HG03060 (cell line): ENCODE measurements at regions not wholly inside any gene's neighbourhood (a gene's known extent, or its start where the extent isn't known, plus 50 kb on each side); places are given as distances from the start of the nearest gene placed in this dataset.
"Not testable (repeated sequence)": the region's sequence is repeated elsewhere in the genome, so short reads cannot be mapped to it uniquely, and the experiment has no call there.

Experiments
- ATAC-seq: cut with Tn5 transposase; IDR thresholded peaks from one replicate; pipeline ENCODE4 v1.9.1; 2021; ENCODE audit warnings: low read depth, moderate number of reproducible peaks; ENCODE audit not compliant: unreplicated experiment

DNA sequence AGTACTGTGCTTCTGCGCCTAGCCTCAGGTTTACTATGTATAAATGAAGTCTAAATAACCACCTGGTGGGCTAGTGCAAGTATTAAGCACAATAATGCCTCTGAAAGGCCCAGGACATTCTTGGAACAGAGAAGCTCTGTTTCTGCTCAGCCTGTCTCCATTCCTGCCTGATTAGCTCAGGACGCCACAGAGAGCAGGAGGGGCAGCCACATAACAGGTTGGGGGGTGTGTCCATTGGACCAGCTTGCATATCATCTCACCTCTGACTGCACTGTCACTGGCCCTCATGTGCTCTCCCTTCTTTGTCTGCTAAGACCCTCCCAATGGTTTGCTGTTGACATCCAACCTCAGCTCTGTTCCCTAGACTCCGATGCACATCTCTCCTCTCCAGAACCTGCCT, 52.8 kb upstream of the IKZF1 start:
- no peak for ATAC-seq

GRCh38 chr7:50246551-50246950, 58.0 kb upstream of the IKZF1 start:
- no peak for ATAC-seq

- not testable (repeated sequence) for ATAC-seq
Observed at GRCh38 chr7:50242111-50242510, 62.4 kb upstream of the IKZF1 start.

DNA sequence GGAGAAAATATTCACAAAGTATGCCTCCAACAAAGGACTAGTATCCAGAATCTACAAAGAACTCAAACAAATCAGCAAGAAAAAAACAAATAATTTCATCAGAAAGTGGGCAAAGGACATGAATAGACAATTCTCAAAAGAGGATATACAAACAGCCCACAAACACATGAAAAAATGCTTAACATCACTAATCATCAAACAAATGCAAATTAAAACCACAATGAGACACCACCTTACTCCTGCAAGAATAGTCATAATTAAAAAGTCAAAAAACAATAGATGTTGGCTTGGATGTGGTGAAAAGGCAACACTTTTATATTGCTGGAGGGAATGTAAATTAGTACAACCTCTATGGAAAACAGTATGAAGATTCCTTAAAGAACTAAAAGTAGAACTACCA, 63.8 kb upstream of the IKZF1 start:
- not testable (repeated sequence) for ATAC-seq

DNA sequence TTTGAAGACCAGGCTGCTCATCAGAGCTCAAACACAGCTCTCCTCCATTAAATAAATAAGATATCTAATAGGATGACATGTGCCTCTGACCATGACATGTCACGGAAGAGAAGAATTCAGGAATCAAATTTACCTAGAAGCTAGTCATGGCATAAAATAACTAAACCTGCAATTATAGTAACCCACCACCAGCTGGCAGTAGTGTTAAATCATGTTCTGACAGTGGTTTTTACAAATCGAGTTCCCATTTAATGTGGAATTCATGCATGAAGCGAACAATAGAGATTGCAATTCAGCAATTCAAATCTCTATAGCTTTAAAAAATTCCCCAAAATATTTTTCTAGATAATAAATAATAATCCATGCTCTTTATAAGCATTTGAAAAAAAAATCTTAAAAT, 74.6 kb upstream of the IKZF1 start:
- ATAC-seq = no peak

GRCh38 chr7:50228148-50228547, 76.4 kb upstream of the IKZF1 start:
- ATAC-seq = no peak

- no peak for ATAC-seq
Observed at GRCh38 chr7:50227726-50228125, 76.8 kb upstream of the IKZF1 start.

DNA sequence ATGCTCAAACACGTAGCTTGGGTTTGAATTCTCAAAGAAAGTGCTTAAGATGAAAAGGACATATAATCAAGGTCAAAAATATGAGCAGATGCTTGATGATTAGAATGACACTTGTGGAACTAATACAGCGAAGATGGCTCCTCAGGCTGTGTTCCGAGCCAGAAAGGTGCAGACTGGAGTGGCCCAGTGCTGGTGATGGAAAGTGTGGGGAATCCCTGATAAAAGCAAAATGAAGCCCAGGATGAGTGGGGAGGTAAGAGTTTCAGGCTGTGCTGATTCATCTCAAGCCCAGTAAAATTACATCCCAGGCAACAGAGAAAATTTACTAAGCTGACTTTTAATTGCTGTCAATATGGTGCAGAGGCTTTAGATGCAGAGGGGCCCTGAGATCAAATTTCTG, 77.8 kb upstream of the IKZF1 start:
- no peak for ATAC-seq

DNA sequence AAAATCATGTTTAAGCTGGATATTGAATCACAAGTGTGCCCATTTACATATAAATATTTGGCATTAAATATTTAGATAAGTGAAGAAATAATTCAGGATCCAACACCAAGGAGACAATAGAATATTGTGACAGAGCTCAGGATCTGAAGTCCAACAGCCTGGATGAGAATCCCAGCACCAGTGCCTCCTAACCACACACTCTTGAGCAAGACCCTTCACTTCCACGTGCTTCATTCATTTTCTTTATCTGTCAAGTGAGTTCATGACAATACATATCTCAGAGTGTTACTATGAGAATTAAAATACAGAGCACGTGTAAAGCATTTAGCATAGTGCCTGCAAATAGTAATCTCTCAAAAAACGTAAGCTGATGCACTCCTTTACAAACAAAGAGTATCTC, 78.4 kb upstream of the IKZF1 start:
- ATAC-seq = no peak

DNA sequence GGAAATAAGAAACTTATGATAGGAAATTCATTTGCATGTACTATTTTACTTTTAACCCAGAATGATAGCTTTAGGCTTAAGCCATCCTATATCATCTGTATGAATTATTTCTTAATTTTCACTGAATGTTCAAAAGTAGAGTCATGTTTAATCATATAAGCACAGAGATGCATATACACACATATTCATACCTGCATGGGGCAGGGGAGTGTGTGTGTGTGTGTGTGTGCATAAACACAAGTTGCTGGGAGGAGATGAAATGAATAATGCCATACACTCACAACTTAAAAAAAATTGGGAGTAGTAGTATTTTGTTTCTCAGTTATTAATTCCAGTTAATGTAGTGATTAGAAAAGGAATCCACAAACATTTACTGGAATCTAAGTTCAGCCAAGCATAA, 83.1 kb upstream of the IKZF1 start:
- no peak for ATAC-seq

GRCh38 chr7:50221028-50221427, 83.5 kb upstream of the IKZF1 start:
- no peak for ATAC-seq

DNA sequence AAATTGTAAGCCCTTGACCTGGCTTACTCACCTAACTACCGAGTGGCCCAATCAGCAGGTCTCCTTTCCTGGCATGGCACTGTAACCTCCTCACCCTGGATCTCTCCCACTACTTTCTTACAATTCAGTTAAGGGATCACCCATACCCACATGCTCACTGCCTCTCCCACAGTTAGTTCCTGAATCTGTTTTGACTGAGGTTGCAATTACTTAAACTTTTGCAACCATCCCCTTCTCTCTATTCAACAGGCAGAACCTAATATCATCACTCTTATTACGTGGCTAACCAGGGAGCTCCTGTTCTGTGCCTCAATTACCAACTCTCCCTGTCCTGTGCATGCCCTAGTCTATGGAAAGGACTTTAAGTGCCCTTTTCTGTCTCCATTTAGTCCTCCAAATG, 84.2 kb upstream of the IKZF1 start:
- ATAC-seq = no peak

- no peak for ATAC-seq
Observed at GRCh38 chr7:50217821-50218281, 86.7 kb upstream of the IKZF1 start.

- no peak for ATAC-seq
Observed at GRCh38 chr7:50217401-50217800, 87.1 kb upstream of the IKZF1 start.

- no peak for ATAC-seq
Observed at GRCh38 chr7:50216626-50217025, 87.9 kb upstream of the IKZF1 start.

GRCh38 chr7:50214771-50215170, 89.7 kb upstream of the IKZF1 start:
- ATAC-seq = no peak

- no peak for ATAC-seq
Observed at GRCh38 chr7:50214126-50214670, 90.3 kb upstream of the IKZF1 start.

- ATAC-seq = no peak
Observed at GRCh38 chr7:50213622-50214017, 90.9 kb upstream of the IKZF1 start.

DNA sequence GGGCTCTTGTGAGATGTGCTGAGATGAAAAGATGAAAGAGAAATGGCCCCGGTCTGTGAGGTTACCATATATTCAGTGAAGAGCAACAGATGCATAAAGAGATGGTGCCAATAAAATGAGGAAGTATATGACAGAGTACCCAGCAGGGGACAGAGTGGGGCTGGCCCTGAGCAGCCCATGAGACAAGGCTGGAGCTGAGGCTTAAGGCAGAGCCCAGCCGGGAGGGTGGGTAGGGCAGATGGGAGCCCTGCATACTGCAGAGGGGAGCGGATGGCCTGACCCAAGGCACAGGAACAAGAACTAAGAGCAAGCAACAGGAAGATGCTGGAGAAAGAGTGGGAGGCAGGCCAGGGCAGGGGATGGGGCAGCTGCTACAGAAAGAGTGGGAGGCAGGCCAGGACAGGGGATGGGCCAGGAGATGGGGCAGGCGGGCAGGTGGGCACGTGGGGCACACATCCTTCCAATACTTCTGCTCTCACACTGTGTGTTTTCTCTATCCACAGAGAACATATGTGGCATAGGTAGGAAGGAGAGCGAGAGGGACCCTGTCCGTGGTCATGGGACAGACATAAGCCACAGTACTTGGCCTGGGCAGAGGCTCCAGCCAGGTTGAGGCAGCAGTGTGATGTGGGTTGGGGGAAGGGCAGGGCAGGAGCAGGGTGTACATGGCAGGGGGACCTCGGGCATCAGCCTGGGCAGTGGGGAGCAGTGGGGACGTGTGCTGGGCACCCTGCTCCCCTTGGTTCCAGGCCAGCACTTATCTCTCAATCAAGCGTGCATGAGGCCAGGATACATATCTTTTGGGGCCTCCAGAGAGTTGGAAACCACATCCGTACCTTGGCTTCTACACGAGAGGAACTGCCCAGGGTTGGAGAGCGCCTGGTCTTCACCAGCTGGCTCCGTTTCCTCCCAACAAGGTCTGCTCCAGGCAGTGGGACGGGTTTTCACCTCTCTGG, 91.6 kb upstream of the IKZF1 start:
- no peak for ATAC-seq

DNA sequence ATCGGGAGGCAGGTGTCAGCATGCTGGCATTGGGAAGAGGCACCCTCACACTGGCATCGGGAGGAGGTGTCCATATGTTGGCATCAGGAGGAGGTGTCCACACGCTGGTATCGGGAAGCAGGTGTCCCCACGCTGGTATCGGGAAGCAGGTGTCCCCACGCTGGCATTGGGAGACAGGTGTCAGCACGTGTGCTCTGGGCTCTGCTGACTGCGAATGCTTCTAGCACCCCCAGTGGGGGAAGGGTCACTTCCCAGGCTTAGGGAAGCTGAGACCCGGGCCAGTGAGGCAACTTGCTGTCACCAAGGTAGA, 92.5 kb upstream of the IKZF1 start:
- no peak for ATAC-seq

GRCh38 chr7:50211130-50212015, 93.1 kb upstream of the IKZF1 start:
- no peak for ATAC-seq
